ENCODE measurements at regions not wholly inside any gene's neighbourhood (a gene's known extent, or its start where the extent isn't known, plus 50 kb on each side); places are given as distances from the start of the nearest gene placed in this dataset.

DNA sequence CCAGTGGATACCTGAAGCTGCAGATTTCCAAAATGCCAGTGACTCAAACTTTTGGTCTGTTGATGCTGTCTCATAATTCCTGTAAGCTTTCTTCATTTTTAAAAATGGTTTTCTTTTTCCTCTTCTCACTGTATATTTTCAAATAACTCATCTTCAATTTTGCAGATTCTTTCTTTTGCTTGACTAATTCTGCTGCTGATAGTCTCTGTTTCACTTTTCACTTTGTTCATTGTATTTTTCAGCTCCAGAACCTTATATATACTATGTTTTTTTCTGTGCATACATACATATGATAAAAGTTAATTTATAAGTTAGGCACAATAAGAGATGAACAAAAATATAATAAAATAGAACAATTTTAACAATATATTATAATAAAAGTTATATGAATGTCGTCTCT, 237.7 kb upstream of the GPRIN3 start:
- TF ChIP-seq, protein P1, sequence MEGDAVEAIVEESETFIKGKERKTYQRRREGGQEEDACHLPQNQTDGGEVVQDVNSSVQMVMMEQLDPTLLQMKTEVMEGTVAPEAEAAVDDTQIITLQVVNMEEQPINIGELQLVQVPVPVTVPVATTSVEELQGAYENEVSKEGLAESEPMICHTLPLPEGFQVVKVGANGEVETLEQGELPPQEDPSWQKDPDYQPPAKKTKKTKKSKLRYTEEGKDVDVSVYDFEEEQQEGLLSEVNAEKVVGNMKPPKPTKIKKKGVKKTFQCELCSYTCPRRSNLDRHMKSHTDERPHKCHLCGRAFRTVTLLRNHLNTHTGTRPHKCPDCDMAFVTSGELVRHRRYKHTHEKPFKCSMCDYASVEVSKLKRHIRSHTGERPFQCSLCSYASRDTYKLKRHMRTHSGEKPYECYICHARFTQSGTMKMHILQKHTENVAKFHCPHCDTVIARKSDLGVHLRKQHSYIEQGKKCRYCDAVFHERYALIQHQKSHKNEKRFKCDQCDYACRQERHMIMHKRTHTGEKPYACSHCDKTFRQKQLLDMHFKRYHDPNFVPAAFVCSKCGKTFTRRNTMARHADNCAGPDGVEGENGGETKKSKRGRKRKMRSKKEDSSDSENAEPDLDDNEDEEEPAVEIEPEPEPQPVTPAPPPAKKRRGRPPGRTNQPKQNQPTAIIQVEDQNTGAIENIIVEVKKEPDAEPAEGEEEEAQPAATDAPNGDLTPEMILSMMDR (IDR thresholded peaks at IDR 0.05) = no peak
- no peak for TF ChIP-seq POLR2A (IDR thresholded peaks at IDR 0.05)

Data from heart left ventricle (tissue), 13 donors.